ENCODE measurements at regions not wholly inside any gene's neighbourhood (a gene's known extent, or its start where the extent isn't known, plus 50 kb on each side); places are given as distances from the start of the nearest gene placed in this dataset.

- Mint-ChIP-seq H3K36me3 (ENCODE audit: low read depth) (no peaks in the 10 kb centered on the region), H3K4me3 (no peak overlapping the region), H3K27me3 (ENCODE audit: low read depth) (no peaks in the 10 kb centered on the region), H3K27ac (ENCODE audit: unreplicated experiment) (no peak overlapping the region), H3K4me1 (peaks cover 5% of the 10 kb centered on the region), H3K9me3 (peaks cover 5% of the 10 kb centered on the region)
- TF ChIP-seq CTCF (conservative IDR thresholded peaks at IDR 0.05) = no peak
- no peak for DNase-seq (ENCODE audit: low read depth, low spot score)
Measured at GRCh38 chr10:128549101-128549608, 422.9 kb upstream of the MKI67 start.

DNA sequence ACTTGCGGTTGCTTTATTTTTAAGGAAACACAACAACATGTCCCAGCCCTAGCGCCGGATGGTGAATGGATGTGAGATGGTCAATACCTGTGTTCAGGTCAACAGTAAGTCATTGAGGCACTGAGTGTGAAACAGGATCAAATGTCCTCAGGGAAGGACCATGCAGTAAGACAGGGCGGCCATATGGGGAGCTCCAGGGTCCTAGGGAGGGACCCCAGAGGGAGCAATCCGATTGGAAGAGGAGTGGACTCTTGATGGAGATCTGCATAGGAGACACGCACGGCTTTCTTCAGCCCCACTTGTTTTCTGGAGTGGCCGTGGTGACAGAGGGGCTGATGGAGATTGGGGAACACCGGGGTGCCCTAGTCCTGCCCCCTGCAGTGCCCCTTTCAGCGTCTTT is 423.8 kb upstream of the MKI67 start:
- Mint-ChIP-seq H3K27me3 (ENCODE audit: low read depth) (no peaks in the 10 kb centered on the region), H3K36me3 (ENCODE audit: low read depth) (no peaks in the 10 kb centered on the region), H3K4me1 (no peaks in the 10 kb centered on the region), H3K4me3 (no peak overlapping the region), H3K9me3 (peaks cover 6% of the 10 kb centered on the region), H3K27ac (ENCODE audit: unreplicated experiment) (no peak overlapping the region)
- no peak for DNase-seq (ENCODE audit: low read depth, low spot score)
- no peak for TF ChIP-seq CTCF (conservative IDR thresholded peaks at IDR 0.05)

- no peak for TF ChIP-seq CTCF (conservative IDR thresholded peaks at IDR 0.05)
- DNase-seq (ENCODE audit: low read depth, low spot score) = no peak
- no peak overlapping the region for H3K4me3 Mint-ChIP-seq
- no peaks in the 10 kb centered on the region for H3K27me3 Mint-ChIP-seq (ENCODE audit: low read depth)
- H3K36me3 Mint-ChIP-seq (ENCODE audit: low read depth) = no peaks in the 10 kb centered on the region
- no peaks in the 10 kb centered on the region for H3K4me1 Mint-ChIP-seq
- peaks cover 6% of the 10 kb centered on the region for H3K9me3 Mint-ChIP-seq
- no peak overlapping the region for H3K27ac Mint-ChIP-seq (ENCODE audit: unreplicated experiment)
Measured at GRCh38 chr10:128551475-128551874, 425.3 kb upstream of the MKI67 start.

DNA sequence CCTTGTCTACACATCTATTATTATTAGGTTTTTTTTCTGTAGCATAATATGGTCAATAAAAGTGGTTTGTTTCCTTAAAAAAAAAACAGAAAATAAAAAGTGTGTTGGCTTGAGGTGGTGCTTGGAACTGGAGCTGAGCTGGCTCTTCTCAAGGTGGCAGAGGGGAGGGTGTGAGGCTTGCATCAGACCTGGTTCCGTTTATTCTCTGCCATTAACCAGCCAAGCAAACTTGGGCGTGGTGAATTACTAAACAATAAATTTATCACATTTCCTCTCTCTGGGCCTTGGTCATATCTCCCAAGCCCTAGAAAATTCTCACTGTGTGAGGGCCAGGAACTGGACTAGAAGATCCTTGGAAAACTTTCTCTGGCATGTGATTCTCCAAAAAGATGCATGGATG is 427.5 kb upstream of the MKI67 start:
- H3K4me3 Mint-ChIP-seq = no peak overlapping the region
- no peak overlapping the region for H3K27ac Mint-ChIP-seq (ENCODE audit: unreplicated experiment)
- H3K27me3 Mint-ChIP-seq (ENCODE audit: low read depth) = no peaks in the 10 kb centered on the region
- H3K4me1 Mint-ChIP-seq = peaks cover 4% of the 10 kb centered on the region
- no peak for DNase-seq (ENCODE audit: low read depth, low spot score)
- H3K36me3 Mint-ChIP-seq (ENCODE audit: low read depth) = no peaks in the 10 kb centered on the region
- no peak for TF ChIP-seq CTCF (conservative IDR thresholded peaks at IDR 0.05)
- H3K9me3 Mint-ChIP-seq = peaks cover 6% of the 10 kb centered on the region

DNA sequence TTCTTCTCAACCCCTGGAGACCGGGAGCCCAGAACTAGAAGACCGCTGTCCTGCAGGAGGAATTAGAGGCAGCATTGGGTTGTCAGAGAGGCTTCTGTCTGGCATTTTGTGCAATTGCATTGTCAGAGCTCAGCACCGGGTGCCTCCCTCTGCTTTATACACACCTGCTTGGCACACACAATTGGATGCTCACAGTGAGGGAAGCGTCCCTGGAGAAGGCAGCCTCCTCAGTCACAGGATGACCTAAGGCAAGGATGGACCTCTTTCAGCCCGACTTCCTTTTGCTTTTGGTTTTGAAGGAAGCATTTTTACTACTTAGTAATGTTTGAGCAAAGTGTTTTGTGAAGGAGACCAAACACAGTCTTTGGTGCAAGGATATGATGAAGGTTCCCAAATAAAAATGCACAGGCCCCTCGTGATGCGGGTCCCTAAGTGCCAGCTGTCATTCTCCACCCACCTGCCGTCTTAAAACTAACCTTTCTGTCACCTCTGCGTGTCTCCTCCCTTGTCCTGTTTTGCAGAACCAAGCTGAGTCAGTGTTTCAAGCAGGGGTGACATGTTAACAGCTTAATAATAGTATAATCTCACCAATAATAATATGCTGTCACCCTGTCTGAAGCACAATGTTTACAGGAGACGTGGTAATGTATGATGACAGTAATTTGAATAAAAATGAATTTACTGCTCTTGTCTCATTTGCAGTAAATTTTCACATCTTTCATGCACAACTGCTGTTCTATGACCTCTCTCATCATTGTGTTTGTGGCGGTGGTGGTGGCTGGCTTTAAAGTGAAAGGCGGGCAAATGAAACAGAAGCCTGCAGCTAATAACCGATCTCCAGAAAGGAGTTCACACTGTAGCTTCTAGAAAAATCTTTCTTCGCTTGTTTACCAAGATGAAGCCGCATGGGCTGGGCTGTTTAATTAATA is 430.2 kb upstream of the MKI67 start:
- no peak overlapping the region for H3K4me3 Mint-ChIP-seq
- H3K27ac Mint-ChIP-seq (ENCODE audit: unreplicated experiment) = no peak overlapping the region
- peaks cover 4% of the 10 kb centered on the region for H3K4me1 Mint-ChIP-seq
- H3K9me3 Mint-ChIP-seq = peaks cover 3% of the 10 kb centered on the region
- TF ChIP-seq CTCF (conservative IDR thresholded peaks at IDR 0.05) = no peak
- H3K36me3 Mint-ChIP-seq (ENCODE audit: low read depth) = no peaks in the 10 kb centered on the region
- DNase-seq (ENCODE audit: low read depth, low spot score) = no peak
- H3K27me3 Mint-ChIP-seq (ENCODE audit: low read depth) = no peaks in the 10 kb centered on the region

Measured in neural crest cell (in vitro differentiated cells).